ENCODE measurements at regions not wholly inside any gene's neighbourhood (a gene's known extent, or its start where the extent isn't known, plus 50 kb on each side); places are given as distances from the start of the nearest gene placed in this dataset.

DNA sequence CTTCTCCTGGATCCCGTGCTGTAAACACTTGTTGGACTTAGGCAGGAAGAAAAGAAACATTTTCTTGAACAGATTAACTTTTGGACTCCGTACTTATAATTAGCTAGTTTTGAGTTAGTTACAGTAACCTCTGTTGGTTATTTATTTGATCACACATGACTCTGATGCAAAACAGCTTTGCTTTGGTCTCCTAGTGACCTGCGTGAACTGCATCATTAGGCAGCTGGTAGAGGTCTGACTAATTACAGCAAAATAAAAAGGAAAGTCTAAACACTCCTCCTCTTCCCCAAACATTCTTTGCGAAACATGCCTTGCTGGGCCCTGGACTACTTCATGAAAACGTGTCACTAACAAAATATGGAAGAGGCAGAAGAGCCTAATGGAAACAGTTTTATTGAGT, 61.1 kb upstream of the ZFP64 start:
- DNase-seq (ENCODE audit: insufficient read length) (no peak), FAIRE-seq (no peak)
- TF ChIP-seq POLR2AphosphoS5 (IDR thresholded peaks at IDR 0.05; ENCODE audit: low read depth, low read length) = no peak
- TF ChIP-seq TAF1 (IDR thresholded peaks at IDR 0.05; ENCODE audit: borderline replicate concordance, low read depth, low read length) = no peak
- TF ChIP-seq POLR2A (IDR thresholded peaks at IDR 0.05; ENCODE audit: low read depth, low read length) = no peak

DNA sequence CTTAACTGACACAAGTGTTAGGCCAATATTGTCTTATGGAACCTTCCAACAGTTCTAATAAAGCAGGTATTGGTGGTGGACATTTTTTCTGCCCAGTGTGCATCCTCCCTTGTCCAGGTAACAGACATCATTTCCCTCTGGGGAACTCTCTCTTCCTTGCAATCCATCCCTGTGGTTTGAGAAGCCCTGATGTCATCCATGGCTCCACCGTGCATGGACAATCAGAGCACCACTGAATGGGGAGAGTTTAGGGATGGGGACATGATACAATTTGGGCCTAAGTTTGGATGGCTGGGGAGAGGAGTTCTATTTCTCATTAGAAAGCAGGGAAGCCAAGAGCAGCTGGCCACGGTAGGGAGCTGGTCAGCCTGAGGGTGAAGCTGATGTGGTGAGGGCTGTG, 60.2 kb upstream of the ZFP64 start:
- FAIRE-seq = no peak
- DNase-seq (ENCODE audit: insufficient read length) = no peak
- TF ChIP-seq POLR2AphosphoS5 (IDR thresholded peaks at IDR 0.05; ENCODE audit: low read depth, low read length) (no peak), POLR2A (IDR thresholded peaks at IDR 0.05; ENCODE audit: low read depth, low read length) (no peak), TAF1 (IDR thresholded peaks at IDR 0.05; ENCODE audit: borderline replicate concordance, low read depth, low read length) (no peak)

DNA sequence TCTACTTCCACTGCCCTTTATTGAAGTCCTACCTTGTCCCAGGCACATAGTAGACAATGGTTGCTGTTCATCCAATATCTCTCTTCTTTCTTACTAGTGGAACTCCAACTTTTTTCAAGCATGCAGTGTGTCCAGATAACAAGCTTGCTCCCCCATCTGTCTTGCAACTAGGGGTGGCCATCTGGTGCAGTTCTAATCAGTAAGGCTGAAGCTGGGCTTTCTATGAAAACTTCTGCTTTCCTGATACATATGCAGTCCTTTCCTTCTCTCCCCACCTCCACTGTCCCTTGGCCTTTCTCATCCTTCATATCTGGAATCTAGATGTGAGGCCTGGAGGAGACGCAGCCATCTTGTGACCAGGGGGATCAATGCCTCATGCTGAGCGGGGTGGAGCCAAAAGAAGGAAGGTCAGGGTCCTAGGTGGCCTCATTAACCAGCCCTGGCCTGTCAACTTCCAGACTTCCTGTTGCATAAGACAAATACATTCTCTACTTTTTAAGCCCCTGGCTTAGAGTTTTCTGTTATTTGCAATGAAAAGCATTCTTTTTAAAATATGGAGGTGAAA, 59.6 kb upstream of the ZFP64 start:
- DNase-seq (ENCODE audit: insufficient read length) (no peak), FAIRE-seq (no peak)
- TF ChIP-seq TAF1 (IDR thresholded peaks at IDR 0.05; ENCODE audit: borderline replicate concordance, low read depth, low read length) (no peak), POLR2AphosphoS5 (IDR thresholded peaks at IDR 0.05; ENCODE audit: low read depth, low read length) (no peak), POLR2A (IDR thresholded peaks at IDR 0.05; ENCODE audit: low read depth, low read length) (no peak)

DNA sequence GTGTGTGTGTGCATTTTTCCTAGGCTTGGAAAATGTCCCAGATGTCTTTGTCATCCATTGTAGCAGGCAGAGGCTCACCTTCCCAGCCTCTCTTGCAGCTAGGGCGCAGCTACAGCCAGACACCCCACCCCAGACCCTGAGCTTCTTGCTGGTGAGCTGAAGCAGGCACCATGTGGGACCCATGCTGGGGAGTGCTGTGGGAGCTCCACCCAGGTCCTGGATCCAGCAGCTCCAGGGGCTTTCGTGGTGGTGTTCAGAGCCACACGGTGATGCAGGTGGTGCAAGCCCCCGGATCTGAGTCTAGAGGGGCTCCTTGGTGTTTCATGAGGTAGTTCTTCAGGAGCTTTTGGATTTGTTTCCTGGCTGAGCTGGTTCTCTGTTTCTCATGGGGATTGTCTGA, 56.0 kb upstream of the ZFP64 start:
- DNase-seq (ENCODE audit: insufficient read length) (no peak), FAIRE-seq (no peak)
- no peak for TF ChIP-seq POLR2A (IDR thresholded peaks at IDR 0.05; ENCODE audit: low read depth, low read length)
- TF ChIP-seq POLR2AphosphoS5 (IDR thresholded peaks at IDR 0.05; ENCODE audit: low read depth, low read length) = no peak
- TF ChIP-seq TAF1 (IDR thresholded peaks at IDR 0.05; ENCODE audit: borderline replicate concordance, low read depth, low read length) = no peak

DNA sequence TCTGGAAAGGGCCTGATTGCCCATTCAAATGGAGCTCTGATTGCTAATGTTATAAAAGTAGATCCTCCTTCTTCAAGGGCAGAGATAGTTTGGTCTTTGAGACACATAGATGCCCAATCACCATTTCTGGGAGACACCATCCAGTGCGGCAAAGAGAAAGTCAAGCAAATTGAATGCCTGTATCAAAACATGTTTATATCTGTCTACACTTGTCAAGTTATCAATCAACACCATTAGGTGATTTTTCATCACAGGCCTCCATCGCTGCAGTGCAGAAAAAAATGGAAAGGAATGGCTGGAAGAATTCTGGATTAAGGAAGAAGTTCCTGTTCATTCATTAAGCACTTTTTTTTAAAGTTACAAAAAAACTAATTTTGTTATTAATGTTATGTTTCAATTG, 54.8 kb upstream of the ZFP64 start:
- no peak for TF ChIP-seq POLR2A (IDR thresholded peaks at IDR 0.05; ENCODE audit: low read depth, low read length)
- TF ChIP-seq TAF1 (IDR thresholded peaks at IDR 0.05; ENCODE audit: borderline replicate concordance, low read depth, low read length) = no peak
- TF ChIP-seq POLR2AphosphoS5 (IDR thresholded peaks at IDR 0.05; ENCODE audit: low read depth, low read length) = no peak
- no peak for DNase-seq (ENCODE audit: insufficient read length)
- no peak for FAIRE-seq

DNA sequence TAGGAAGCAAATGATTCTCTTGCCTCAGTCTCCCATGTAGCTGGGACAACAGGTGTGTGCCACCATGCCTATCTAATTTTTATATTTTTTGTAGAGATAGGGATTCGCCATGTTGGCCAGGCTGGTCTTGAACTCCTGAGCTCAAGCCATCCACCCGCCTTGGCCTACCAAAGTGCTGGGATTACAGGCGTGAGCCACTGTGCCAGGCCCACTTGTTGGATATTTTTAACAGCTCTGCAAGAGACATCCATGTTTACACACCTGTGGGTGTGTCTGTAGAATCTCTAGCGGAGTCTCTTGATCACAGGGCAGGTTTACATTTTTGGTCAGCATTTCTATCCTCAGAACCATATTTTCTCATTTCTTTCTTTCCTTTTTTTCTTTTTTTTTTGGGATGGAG, 53.1 kb upstream of the ZFP64 start:
- DNase-seq (ENCODE audit: insufficient read length) (no peak), FAIRE-seq (no peak)
- TF ChIP-seq POLR2AphosphoS5 (IDR thresholded peaks at IDR 0.05; ENCODE audit: low read depth, low read length) = no peak
- TF ChIP-seq TAF1 (IDR thresholded peaks at IDR 0.05; ENCODE audit: borderline replicate concordance, low read depth, low read length) = no peak
- TF ChIP-seq POLR2A (IDR thresholded peaks at IDR 0.05; ENCODE audit: low read depth, low read length) = no peak

DNA sequence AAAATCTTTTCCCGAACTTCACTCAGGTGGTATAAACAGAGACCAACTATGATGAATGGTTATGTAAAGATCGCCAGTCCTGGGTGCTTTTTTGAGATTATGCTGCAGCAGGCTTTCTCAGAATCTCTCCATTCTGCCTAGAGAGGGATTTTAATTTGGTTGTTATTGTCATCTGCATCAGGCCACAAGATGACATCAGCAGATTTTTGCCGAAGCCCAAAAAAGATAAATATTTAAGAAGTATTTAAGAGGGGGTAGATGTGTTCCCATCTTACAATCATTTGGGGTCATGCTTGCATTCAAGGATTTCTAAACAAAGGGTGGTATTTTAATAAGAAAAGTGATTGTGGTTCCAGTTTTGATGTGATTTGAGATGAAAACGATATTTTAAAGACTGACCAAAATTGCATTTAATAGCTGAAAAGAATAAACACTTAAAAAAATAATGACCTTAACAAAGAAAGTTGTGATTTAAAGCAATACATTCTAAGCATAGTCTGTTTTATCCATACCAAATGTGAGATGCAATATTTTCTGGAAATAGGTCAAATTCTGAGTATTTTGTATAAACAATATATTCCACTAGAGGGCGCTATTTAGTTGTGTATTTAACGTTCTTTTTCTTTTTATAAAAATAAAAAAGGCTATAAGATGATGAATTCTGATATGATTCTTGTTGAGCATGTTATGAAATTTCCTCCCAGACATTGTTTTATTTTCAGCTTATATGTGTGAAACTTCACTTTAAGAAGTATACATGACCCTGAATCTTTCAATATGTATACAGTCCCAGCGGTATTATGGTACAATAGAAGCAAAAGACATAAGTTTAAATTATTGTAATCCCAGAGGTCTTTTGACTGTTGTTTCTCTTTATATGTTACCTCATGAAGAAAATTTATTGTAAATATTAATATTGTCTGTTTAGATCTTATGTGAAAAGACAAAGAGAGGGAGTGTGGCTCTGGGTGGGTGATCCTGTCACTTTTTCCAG, 51.0 kb upstream of the ZFP64 start:
- FAIRE-seq (no peak), DNase-seq (ENCODE audit: insufficient read length) (no peak)
- no peak for TF ChIP-seq POLR2A (IDR thresholded peaks at IDR 0.05; ENCODE audit: low read depth, low read length)
- no peak for TF ChIP-seq TAF1 (IDR thresholded peaks at IDR 0.05; ENCODE audit: borderline replicate concordance, low read depth, low read length)
- no peak for TF ChIP-seq POLR2AphosphoS5 (IDR thresholded peaks at IDR 0.05; ENCODE audit: low read depth, low read length)

Measured in GM12892 (cell line).